Osteoblast (primary cell): ENCODE measurements at regions not wholly inside any gene's neighbourhood (a gene's known extent, or its start where the extent isn't known, plus 50 kb on each side); places are given as distances from the start of the nearest gene placed in this dataset.
A peak's percentile ranks its signal among the peaks of the same experiment; 100 is the strongest.
"Not testable (repeated sequence)": the region's sequence is repeated elsewhere in the genome, so short reads cannot be mapped to it uniquely, and the experiment has no call there.

Experiments used
- DNase-seq: peaks from one replicate; pipeline ENCODE4 v3.0.0; 2011; ENCODE audit warnings: low spot score, mixed read lengths; ENCODE audit not compliant: insufficient read length; ENCODE audit errors: missing footprints
- H2AFZ ChIP-seq: 2 replicates; pipeline ENCODE4 v1.6.0; 2011; ENCODE audit warnings: mild to moderate bottlenecking, low read length
- H3K27ac ChIP-seq: 2 replicates; pipeline ENCODE4 v1.5.1; 2011; ENCODE audit warnings: mild to moderate bottlenecking, low read depth, low read length, moderate library complexity
- H3K27me3 ChIP-seq: 2 replicates; pipeline ENCODE4 v1.6.0; 2012; ENCODE audit warnings: mild to moderate bottlenecking, control low read depth, inconsistent platforms, low read length, moderate library complexity; ENCODE audit not compliant: insufficient read depth
- H3K36me3 ChIP-seq: 2 replicates; pipeline ENCODE4 v1.5.1; 2011; ENCODE audit warnings: mild to moderate bottlenecking, low read length, control low read depth, moderate library complexity; ENCODE audit not compliant: insufficient read depth
- H3K4me1 ChIP-seq: 2 replicates; pipeline ENCODE4 v1.5.1; 2011; ENCODE audit warnings: mild to moderate bottlenecking, low read length, control low read depth, moderate library complexity; ENCODE audit not compliant: insufficient read depth
- H3K4me2 ChIP-seq: 2 replicates; pipeline ENCODE4 v1.6.0; 2011; ENCODE audit warnings: mild to moderate bottlenecking, low read length; ENCODE audit not compliant: insufficient read depth
- H3K4me3 ChIP-seq: fragments of 200-600 bp; sonication (generic); 3 replicates; pipeline ENCODE4 v1.5.1; 2012; ENCODE audit warnings: mild to moderate bottlenecking, low read length, inconsistent platforms; ENCODE audit not compliant: insufficient read depth
- H3K79me2 ChIP-seq: 2 replicates; pipeline ENCODE4 v1.6.0; 2012; ENCODE audit warnings: mild to moderate bottlenecking, low read length, control low read depth, inconsistent platforms; ENCODE audit not compliant: insufficient read depth
- H3K9me3 ChIP-seq: 2 replicates; pipeline ENCODE4 v1.5.1; 2011; ENCODE audit warnings: low read depth, low read length, control low read depth
- H4K20me1 ChIP-seq: 2 replicates; pipeline ENCODE4 v1.6.0; 2012; ENCODE audit warnings: mild to moderate bottlenecking, low read length, control low read depth; ENCODE audit not compliant: insufficient read depth
- CTCF ChIP-seq: IDR thresholded peaks from 2 replicates; pipeline ENCODE4 v1.5.1; 2011; ENCODE audit warnings: mild to moderate bottlenecking, low read depth, low read length, moderate library complexity; ENCODE audit errors: extremely low read depth

GRCh38 chr11:71091506-71092265 lies 160.7 kb downstream of the SHANK2 start:
- H4K20me1 ChIP-seq, result no peaks in the 10 kb centered on the region
- H3K4me3 ChIP-seq, result no peak overlapping the region
- no peak overlapping the region for H3K27ac ChIP-seq
- no peaks in the 10 kb centered on the region for H3K79me2 ChIP-seq
- H3K27me3 ChIP-seq, result no peaks in the 10 kb centered on the region
- no peaks in the 10 kb centered on the region for H3K36me3 ChIP-seq
- no peak overlapping the region for H2AFZ ChIP-seq
- no peaks in the 10 kb centered on the region for H3K9me3 ChIP-seq
- H3K4me2 ChIP-seq, result no peak overlapping the region
- no peak for DNase-seq
- TF ChIP-seq CTCF, result no peak
- H3K4me1 ChIP-seq, result peaks cover 3% of the 10 kb centered on the region

GRCh38 chr11:71089571-71089970 lies 162.8 kb downstream of the SHANK2 start:
- no peak for DNase-seq
- H3K79me2 ChIP-seq, result no peaks in the 10 kb centered on the region
- H2AFZ ChIP-seq, result no peak overlapping the region
- no peaks in the 10 kb centered on the region for H3K36me3 ChIP-seq
- no peaks in the 10 kb centered on the region for H4K20me1 ChIP-seq
- no peak overlapping the region for H3K4me2 ChIP-seq
- H3K4me3 ChIP-seq, result no peak overlapping the region
- no peaks in the 10 kb centered on the region for H3K4me1 ChIP-seq
- no peaks in the 10 kb centered on the region for H3K9me3 ChIP-seq
- no peak overlapping the region for H3K27ac ChIP-seq
- no peaks in the 10 kb centered on the region for H3K27me3 ChIP-seq
- no peak for TF ChIP-seq CTCF

GRCh38 chr11:71088314-71089215 lies 163.8 kb downstream of the SHANK2 start:
- not testable (repeated sequence) for H3K4me3 ChIP-seq, H3K27ac ChIP-seq, H3K4me2 ChIP-seq, DNase-seq, H3K27me3 ChIP-seq, H4K20me1 ChIP-seq, H3K4me1 ChIP-seq, H3K9me3 ChIP-seq, H3K79me2 ChIP-seq, H2AFZ ChIP-seq, H3K36me3 ChIP-seq

GRCh38 chr11:71086687-71087258 lies 165.6 kb downstream of the SHANK2 start:
- no peaks in the 10 kb centered on the region for H3K79me2 ChIP-seq
- H3K27ac ChIP-seq, result no peak overlapping the region
- no peaks in the 10 kb centered on the region for H4K20me1 ChIP-seq
- DNase-seq, result peak; percentile 84
- no peaks in the 10 kb centered on the region for H3K4me1 ChIP-seq
- H3K27me3 ChIP-seq, result no peaks in the 10 kb centered on the region
- H2AFZ ChIP-seq, result no peak overlapping the region
- no peak overlapping the region for H3K4me2 ChIP-seq
- H3K36me3 ChIP-seq, result no peaks in the 10 kb centered on the region
- H3K4me3 ChIP-seq, result no peak overlapping the region
- H3K9me3 ChIP-seq, result no peaks in the 10 kb centered on the region
- TF ChIP-seq CTCF, result peak; percentile 61
